ENCODE measurements at regions not wholly inside any gene's neighbourhood (a gene's known extent, or its start where the extent isn't known, plus 50 kb on each side); places are given as distances from the start of the nearest gene placed in this dataset.

GRCh38 chr19:27750391-27751043 is 1462.4 kb downstream of the UQCRFS1 start:
- Mint-ChIP-seq H3K4me3 (no peak overlapping the region), H3K4me1 (ENCODE audit: low read depth) (no peaks in the 10 kb centered on the region), H3K27ac (no peak overlapping the region), H3K9me3 (peaks cover 71% of the 10 kb centered on the region), H3K27me3 (ENCODE audit: low read depth) (no peaks in the 10 kb centered on the region), H3K36me3 (ENCODE audit: low read depth) (no peaks in the 10 kb centered on the region)

GRCh38 chr19:27748551-27749152 is 1464.3 kb downstream of the UQCRFS1 start:
- H3K27ac Mint-ChIP-seq: no peak overlapping the region
- no peaks in the 10 kb centered on the region for H3K36me3 Mint-ChIP-seq (ENCODE audit: low read depth)
- H3K9me3 Mint-ChIP-seq: peaks cover 64% of the 10 kb centered on the region
- H3K4me1 Mint-ChIP-seq (ENCODE audit: low read depth): no peaks in the 10 kb centered on the region
- no peak overlapping the region for H3K4me3 Mint-ChIP-seq
- no peaks in the 10 kb centered on the region for H3K27me3 Mint-ChIP-seq (ENCODE audit: low read depth)

- Mint-ChIP-seq H3K4me1 (ENCODE audit: low read depth) (no peaks in the 10 kb centered on the region), H3K36me3 (ENCODE audit: low read depth) (peaks cover 2% of the 10 kb centered on the region), H3K27ac (no peak overlapping the region), H3K9me3 (peaks cover 49% of the 10 kb centered on the region), H3K4me3 (no peak overlapping the region), H3K27me3 (ENCODE audit: low read depth) (no peaks in the 10 kb centered on the region)
These were observed 1466.1 kb downstream of the UQCRFS1 start for GRCh38 chr19:27746691-27747380.

GRCh38 chr19:27745978-27746542 is 1466.9 kb downstream of the UQCRFS1 start:
- peaks cover 4% of the 10 kb centered on the region for H3K36me3 Mint-ChIP-seq (ENCODE audit: low read depth)
- peaks cover 41% of the 10 kb centered on the region for H3K9me3 Mint-ChIP-seq
- no peaks in the 10 kb centered on the region for H3K4me1 Mint-ChIP-seq (ENCODE audit: low read depth)
- no peak overlapping the region for H3K4me3 Mint-ChIP-seq
- no peaks in the 10 kb centered on the region for H3K27me3 Mint-ChIP-seq (ENCODE audit: low read depth)
- H3K27ac Mint-ChIP-seq: no peak overlapping the region

GRCh38 chr19:27744926-27745768 is 1467.8 kb downstream of the UQCRFS1 start:
- Mint-ChIP-seq H3K27ac (no peak overlapping the region), H3K27me3 (ENCODE audit: low read depth) (no peaks in the 10 kb centered on the region), H3K4me3 (no peak overlapping the region), H3K4me1 (ENCODE audit: low read depth) (no peaks in the 10 kb centered on the region), H3K36me3 (ENCODE audit: low read depth) (peaks cover 4% of the 10 kb centered on the region), H3K9me3 (peaks cover 35% of the 10 kb centered on the region)

GRCh38 chr19:27742041-27742440 is 1470.9 kb downstream of the UQCRFS1 start:
- Mint-ChIP-seq H3K4me3 (no peak overlapping the region), H3K36me3 (ENCODE audit: low read depth) (peaks cover 4% of the 10 kb centered on the region), H3K4me1 (ENCODE audit: low read depth) (no peaks in the 10 kb centered on the region), H3K27me3 (ENCODE audit: low read depth) (no peaks in the 10 kb centered on the region), H3K9me3 (peaks cover 23% of the 10 kb centered on the region), H3K27ac (no peak overlapping the region)

- no peak overlapping the region for H3K27ac Mint-ChIP-seq
- peaks cover 4% of the 10 kb centered on the region for H3K36me3 Mint-ChIP-seq (ENCODE audit: low read depth)
- H3K27me3 Mint-ChIP-seq (ENCODE audit: low read depth): no peaks in the 10 kb centered on the region
- no peak overlapping the region for H3K4me3 Mint-ChIP-seq
- H3K4me1 Mint-ChIP-seq (ENCODE audit: low read depth): no peaks in the 10 kb centered on the region
- H3K9me3 Mint-ChIP-seq: peaks cover 27% of the 10 kb centered on the region
These were observed 1471.7 kb downstream of the UQCRFS1 start for GRCh38 chr19:27741236-27741635.

- Mint-ChIP-seq H3K36me3 (ENCODE audit: low read depth) (peaks cover 6% of the 10 kb centered on the region), H3K27me3 (ENCODE audit: low read depth) (no peaks in the 10 kb centered on the region), H3K4me3 (no peak overlapping the region), H3K27ac (no peak overlapping the region), H3K4me1 (ENCODE audit: low read depth) (no peaks in the 10 kb centered on the region), H3K9me3 (peaks cover 25% of the 10 kb centered on the region)
These were observed 1472.6 kb downstream of the UQCRFS1 start for GRCh38 chr19:27740396-27740795.

GRCh38 chr19:27738569-27739193 is 1474.3 kb downstream of the UQCRFS1 start:
- Mint-ChIP-seq H3K4me3 (no peak overlapping the region), H3K36me3 (ENCODE audit: low read depth) (peaks cover 6% of the 10 kb centered on the region), H3K9me3 (peaks cover 34% of the 10 kb centered on the region), H3K4me1 (ENCODE audit: low read depth) (no peaks in the 10 kb centered on the region), H3K27ac (no peak overlapping the region), H3K27me3 (ENCODE audit: low read depth) (no peaks in the 10 kb centered on the region)

GRCh38 chr19:27736225-27736624 is 1476.7 kb downstream of the UQCRFS1 start:
- no peak overlapping the region for H3K27ac Mint-ChIP-seq
- H3K36me3 Mint-ChIP-seq (ENCODE audit: low read depth): peaks cover 4% of the 10 kb centered on the region
- H3K9me3 Mint-ChIP-seq: peaks cover 44% of the 10 kb centered on the region
- H3K4me3 Mint-ChIP-seq: no peak overlapping the region
- H3K27me3 Mint-ChIP-seq (ENCODE audit: low read depth): no peaks in the 10 kb centered on the region
- H3K4me1 Mint-ChIP-seq (ENCODE audit: low read depth): no peaks in the 10 kb centered on the region

- no peaks in the 10 kb centered on the region for H3K4me1 Mint-ChIP-seq (ENCODE audit: low read depth)
- no peak overlapping the region for H3K4me3 Mint-ChIP-seq
- no peaks in the 10 kb centered on the region for H3K27me3 Mint-ChIP-seq (ENCODE audit: low read depth)
- peaks cover 4% of the 10 kb centered on the region for H3K36me3 Mint-ChIP-seq (ENCODE audit: low read depth)
- no peak overlapping the region for H3K27ac Mint-ChIP-seq
- H3K9me3 Mint-ChIP-seq: peaks cover 46% of the 10 kb centered on the region
These were observed 1477.6 kb downstream of the UQCRFS1 start for GRCh38 chr19:27735314-27735713.

GRCh38 chr19:27734496-27735220 is 1478.3 kb downstream of the UQCRFS1 start:
- Mint-ChIP-seq H3K9me3 (peaks cover 46% of the 10 kb centered on the region), H3K4me3 (no peak overlapping the region), H3K27me3 (ENCODE audit: low read depth) (no peaks in the 10 kb centered on the region), H3K36me3 (ENCODE audit: low read depth) (peaks cover 4% of the 10 kb centered on the region), H3K4me1 (ENCODE audit: low read depth) (no peaks in the 10 kb centered on the region), H3K27ac (no peak overlapping the region)

- H3K27me3 Mint-ChIP-seq (ENCODE audit: low read depth): no peaks in the 10 kb centered on the region
- H3K36me3 Mint-ChIP-seq (ENCODE audit: low read depth): peaks cover 4% of the 10 kb centered on the region
- no peaks in the 10 kb centered on the region for H3K4me1 Mint-ChIP-seq (ENCODE audit: low read depth)
- peaks cover 46% of the 10 kb centered on the region for H3K9me3 Mint-ChIP-seq
- no peak overlapping the region for H3K27ac Mint-ChIP-seq
- no peak overlapping the region for H3K4me3 Mint-ChIP-seq
These were observed 1479.2 kb downstream of the UQCRFS1 start for GRCh38 chr19:27733551-27734266.
